DND-41 (cell line): ENCODE measurements at regions not wholly inside any gene's neighbourhood (a gene's known extent, or its start where the extent isn't known, plus 50 kb on each side); places are given as distances from the start of the nearest gene placed in this dataset.
"Not testable (repeated sequence)": the region's sequence is repeated elsewhere in the genome, so short reads cannot be mapped to it uniquely, and the experiment has no call there.

Source experiments
- ATAC-seq: fragments of 200-7000 bp; cut with Tn5 transposase; 3 replicates; pipeline ENCODE4 v1.9.1; 2021; ENCODE audit warnings: low read depth; ENCODE audit not compliant: insufficient read depth
- DNase-seq: peaks from one replicate; pipeline ENCODE4 v3.0.0-alpha.2; 2020
- H2AFZ ChIP-seq: 2 replicates; pipeline ENCODE4 v1.6.0; 2012; ENCODE audit warnings: low read depth, low read length
- H3K27ac ChIP-seq: 2 replicates; pipeline ENCODE4 v1.5.1; 2012; ENCODE audit warnings: low read length, inconsistent platforms
- H3K27me3 ChIP-seq: fragments of 200-600 bp; sonication (generic); 2 replicates; pipeline ENCODE4 v1.6.0; 2012; ENCODE audit warnings: low read length, mild to moderate bottlenecking, inconsistent platforms; ENCODE audit not compliant: insufficient read depth, poor library complexity
- H3K36me3 ChIP-seq: 2 replicates; pipeline ENCODE4 v1.5.1; 2012; ENCODE audit warnings: low read length, inconsistent platforms; ENCODE audit not compliant: insufficient read depth
- H3K4me1 ChIP-seq: 2 replicates; pipeline ENCODE4 v1.5.1; 2012; ENCODE audit warnings: mild to moderate bottlenecking, low read length; ENCODE audit not compliant: insufficient read depth
- H3K4me2 ChIP-seq: 2 replicates; pipeline ENCODE4 v1.6.0; 2012; ENCODE audit warnings: mild to moderate bottlenecking, moderate library complexity, low read length, inconsistent platforms; ENCODE audit not compliant: insufficient read depth
- H3K4me3 ChIP-seq, 2 experiments: fragments of 200-600 bp in 1 of 2; shearing (Covaris generic) in 1 of 2; 2 replicates each; pipeline ENCODE4 v1.5.1; 2012 to 2016; ENCODE audit warnings: inconsistent platforms in 2 of 2, low read length in 2 of 2, mild to moderate bottlenecking in 2 of 2, low read depth in 1 of 2, moderate library complexity in 1 of 2
- H3K79me2 ChIP-seq: 2 replicates; pipeline ENCODE4 v1.6.0; 2012; ENCODE audit warnings: low read length, inconsistent platforms; ENCODE audit not compliant: insufficient read depth
- H3K9ac ChIP-seq: 2 replicates; pipeline ENCODE4 v1.6.0; 2012; ENCODE audit warnings: low read depth, mild to moderate bottlenecking, inconsistent platforms, low read length, moderate library complexity
- H3K9me3 ChIP-seq: 2 replicates; pipeline ENCODE4 v1.5.1; 2012; ENCODE audit warnings: low read length, moderate library complexity, mild to moderate bottlenecking, inconsistent platforms; ENCODE audit not compliant: insufficient read depth, severe bottlenecking
- H4K20me1 ChIP-seq: 2 replicates; pipeline ENCODE4 v1.6.0; 2012; ENCODE audit warnings: low read length; ENCODE audit not compliant: insufficient read depth
- EZH2 ChIP-seq: IDR thresholded peaks from 3 replicates; pipeline ENCODE4 v1.6.1; 2012; ENCODE audit warnings: borderline replicate concordance, low read depth, mild to moderate bottlenecking, moderate library complexity, low read length, inconsistent platforms; ENCODE audit not compliant: severe bottlenecking
- TF ChIP-seq, protein P1 (sequence below): IDR thresholded peaks from 2 replicates; pipeline ENCODE4 v1.5.1; 2012; ENCODE audit warnings: borderline replicate concordance, low read length, moderate library complexity, mild to moderate bottlenecking; ENCODE audit not compliant: poor library complexity, severe bottlenecking; ENCODE audit errors: extremely low read depth

DNA sequence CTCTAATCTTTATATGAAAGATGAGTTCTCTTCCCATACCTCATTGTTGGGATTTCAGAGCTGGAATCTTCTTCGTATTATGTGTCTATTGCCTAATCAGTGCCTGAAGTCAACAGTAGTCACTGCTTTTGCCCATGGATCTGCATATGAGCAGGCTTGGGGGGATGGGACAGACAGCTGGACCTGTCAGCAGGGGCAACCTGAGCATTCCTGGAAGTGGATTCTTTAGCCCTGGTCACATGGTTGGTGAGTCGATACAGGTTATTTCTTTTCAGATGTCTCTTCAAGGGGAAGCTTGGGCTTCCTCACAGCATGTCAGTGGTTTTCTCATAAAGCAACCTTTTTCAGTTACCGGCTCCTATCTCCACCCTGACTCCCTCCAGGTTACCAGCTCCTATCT lies 97.3 kb upstream of the RBM19 start:
- H3K4me1 ChIP-seq, result no peaks in the 10 kb centered on the region
- no peaks in the 10 kb centered on the region for H3K36me3 ChIP-seq
- TF ChIP-seq, protein P1, sequence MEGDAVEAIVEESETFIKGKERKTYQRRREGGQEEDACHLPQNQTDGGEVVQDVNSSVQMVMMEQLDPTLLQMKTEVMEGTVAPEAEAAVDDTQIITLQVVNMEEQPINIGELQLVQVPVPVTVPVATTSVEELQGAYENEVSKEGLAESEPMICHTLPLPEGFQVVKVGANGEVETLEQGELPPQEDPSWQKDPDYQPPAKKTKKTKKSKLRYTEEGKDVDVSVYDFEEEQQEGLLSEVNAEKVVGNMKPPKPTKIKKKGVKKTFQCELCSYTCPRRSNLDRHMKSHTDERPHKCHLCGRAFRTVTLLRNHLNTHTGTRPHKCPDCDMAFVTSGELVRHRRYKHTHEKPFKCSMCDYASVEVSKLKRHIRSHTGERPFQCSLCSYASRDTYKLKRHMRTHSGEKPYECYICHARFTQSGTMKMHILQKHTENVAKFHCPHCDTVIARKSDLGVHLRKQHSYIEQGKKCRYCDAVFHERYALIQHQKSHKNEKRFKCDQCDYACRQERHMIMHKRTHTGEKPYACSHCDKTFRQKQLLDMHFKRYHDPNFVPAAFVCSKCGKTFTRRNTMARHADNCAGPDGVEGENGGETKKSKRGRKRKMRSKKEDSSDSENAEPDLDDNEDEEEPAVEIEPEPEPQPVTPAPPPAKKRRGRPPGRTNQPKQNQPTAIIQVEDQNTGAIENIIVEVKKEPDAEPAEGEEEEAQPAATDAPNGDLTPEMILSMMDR, result no peak
- peaks cover 2% of the 10 kb centered on the region for H3K9me3 ChIP-seq
- H3K4me2 ChIP-seq, result no peak overlapping the region
- no peak for DNase-seq
- H3K4me3 ChIP-seq, result no peak overlapping the region
- no peaks in the 10 kb centered on the region for H3K27me3 ChIP-seq
- no peak overlapping the region for H3K27ac ChIP-seq
- no peaks in the 10 kb centered on the region for H3K79me2 ChIP-seq
- no peak overlapping the region for H2AFZ ChIP-seq
- no peaks in the 10 kb centered on the region for H4K20me1 ChIP-seq
- no peak for ATAC-seq
- no peak overlapping the region for H3K9ac ChIP-seq

GRCh38 chr12:114056351-114056750 lies 90.2 kb upstream of the RBM19 start:
- not testable (repeated sequence) for H2AFZ ChIP-seq, H3K36me3 ChIP-seq, H3K79me2 ChIP-seq, H4K20me1 ChIP-seq, DNase-seq, H3K4me3 ChIP-seq, H3K9ac ChIP-seq, ATAC-seq, H3K27me3 ChIP-seq, H3K27ac ChIP-seq, H3K4me2 ChIP-seq, H3K4me1 ChIP-seq, H3K9me3 ChIP-seq

DNA sequence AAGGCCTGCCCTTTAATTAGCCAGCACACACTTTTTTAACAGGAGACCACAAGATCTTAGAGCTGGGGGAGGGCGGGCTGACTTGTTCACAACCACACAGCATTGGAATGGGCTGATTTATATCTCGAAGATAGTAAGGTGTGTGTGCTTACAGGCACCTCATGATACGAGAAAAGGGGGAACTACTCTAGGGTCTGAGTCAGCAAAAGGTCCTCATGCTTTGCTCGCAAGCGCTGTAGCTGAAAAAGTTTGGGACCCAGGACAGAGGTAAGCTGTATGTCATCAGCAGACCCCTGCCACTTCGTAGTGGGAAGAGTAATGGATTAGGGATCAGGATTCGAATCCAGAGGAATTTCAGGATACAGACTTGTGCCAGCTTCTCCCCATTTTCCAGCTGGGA lies 88.9 kb upstream of the RBM19 start:
- Histone ChIP-seq H3K9me3 (no peaks in the 10 kb centered on the region), H3K27ac (no peak overlapping the region), H2AFZ (no peak overlapping the region), H3K4me3 (no peak overlapping the region), H3K27me3 (peaks cover 4% of the 10 kb centered on the region), H3K9ac (no peak overlapping the region), H3K36me3 (no peaks in the 10 kb centered on the region), H4K20me1 (no peaks in the 10 kb centered on the region), H3K79me2 (no peaks in the 10 kb centered on the region), H3K4me1 (no peaks in the 10 kb centered on the region), H3K4me2 (no peak overlapping the region)
- no peak for ATAC-seq
- no peak for DNase-seq
- TF ChIP-seq, protein P1, result no peak
- no peak for TF ChIP-seq EZH2

GRCh38 chr12:114046236-114046998 lies 80.3 kb upstream of the RBM19 start:
- ATAC-seq, result no peak
- no peak overlapping the region for H3K4me2 ChIP-seq

More at GRCh38 chr12:114046236-114046998, 80.3 kb upstream of the RBM19 start:
- Histone ChIP-seq H3K9ac (no peak overlapping the region), H3K27ac (no peak overlapping the region), H2AFZ (no peak overlapping the region), H3K4me3 (no peak overlapping the region), H3K27me3 (peaks cover 14% of the 10 kb centered on the region), H3K36me3 (no peaks in the 10 kb centered on the region), H3K79me2 (no peaks in the 10 kb centered on the region), H4K20me1 (no peaks in the 10 kb centered on the region), H3K4me1 (no peaks in the 10 kb centered on the region), H3K9me3 (no peaks in the 10 kb centered on the region)
- TF ChIP-seq, protein P1, result no peak
- TF ChIP-seq EZH2, result no peak
- DNase-seq, result no peak
